HG03045 (cell line): ENCODE measurements at regions not wholly inside any gene's neighbourhood (a gene's known extent, or its start where the extent isn't known, plus 50 kb on each side); places are given as distances from the start of the nearest gene placed in this dataset.
"Not testable (repeated sequence)": the region's sequence is repeated elsewhere in the genome, so short reads cannot be mapped to it uniquely, and the experiment has no call there.

ENCODE experiments used
- ATAC-seq: cut with Tn5 transposase; IDR thresholded peaks from one replicate; pipeline ENCODE4 v1.9.1; 2021; ENCODE audit warnings: mild to moderate bottlenecking, moderate library complexity; ENCODE audit not compliant: unreplicated experiment

GRCh38 chr2:215863687-215864086 lies 149.7 kb downstream of the MREG start:
- ATAC-seq: no peak

- no peak for ATAC-seq
These were observed 151.0 kb downstream of the MREG start for GRCh38 chr2:215862351-215862771.

GRCh38 chr2:215861607-215862350 lies 151.6 kb downstream of the MREG start:
- no peak for ATAC-seq

- ATAC-seq: no peak
These were observed 157.3 kb downstream of the MREG start for GRCh38 chr2:215856080-215856479.

- ATAC-seq: not testable (repeated sequence)
These were observed 158.0 kb downstream of the MREG start for GRCh38 chr2:215855308-215855707.

- ATAC-seq: no peak
These were observed 159.3 kb downstream of the MREG start for GRCh38 chr2:215854008-215854407.

- no peak for ATAC-seq
These were observed 161.7 kb downstream of the MREG start for GRCh38 chr2:215851696-215852095.

- ATAC-seq: no peak
These were observed 162.3 kb downstream of the MREG start for GRCh38 chr2:215851082-215851481.

- no peak for ATAC-seq
These were observed 163.0 kb downstream of the MREG start for GRCh38 chr2:215850380-215850779.

GRCh38 chr2:215849771-215850170 lies 163.6 kb downstream of the MREG start:
- ATAC-seq: no peak

- no peak for ATAC-seq
These were observed 164.7 kb downstream of the MREG start for GRCh38 chr2:215848698-215849097.

GRCh38 chr2:215848146-215848545 lies 165.2 kb downstream of the MREG start:
- no peak for ATAC-seq

- no peak for ATAC-seq
These were observed 165.6 kb downstream of the MREG start for GRCh38 chr2:215847718-215848117.

GRCh38 chr2:215847056-215847455 lies 166.3 kb downstream of the MREG start:
- ATAC-seq: no peak

- ATAC-seq: no peak
These were observed 167.3 kb downstream of the MREG start for GRCh38 chr2:215845839-215846586.

GRCh38 chr2:215843579-215843978 lies 169.8 kb downstream of the MREG start:
- no peak for ATAC-seq

- ATAC-seq: no peak
These were observed 172.1 kb downstream of the MREG start for GRCh38 chr2:215841175-215841816.

GRCh38 chr2:215839816-215840215 lies 173.5 kb downstream of the MREG start:
- ATAC-seq: no peak

GRCh38 chr2:215839309-215839708 lies 174.0 kb downstream of the MREG start:
- ATAC-seq: no peak

- ATAC-seq: no peak
These were observed 176.5 kb downstream of the MREG start for GRCh38 chr2:215836881-215837280.

GRCh38 chr2:215835657-215836056 lies 177.7 kb downstream of the MREG start:
- ATAC-seq: no peak

- ATAC-seq: no peak
These were observed 178.1 kb downstream of the MREG start for GRCh38 chr2:215835231-215835630.
